Trophoblast cell (in vitro differentiated cells and primary cell): ENCODE measurements at regions not wholly inside any gene's neighbourhood (a gene's known extent, or its start where the extent isn't known, plus 50 kb on each side); places are given as distances from the start of the nearest gene placed in this dataset.

Source experiments
- DNase-seq, 2 donors: peaks; one replicate each; pipeline ENCODE4 v3.0.0-alpha.2; 2016
- H2AFZ ChIP-seq: 2 replicates; pipeline ENCODE4 v1.6.1; 2013; ENCODE audit warnings: low read length, moderate library complexity, mild to moderate bottlenecking; ENCODE audit not compliant: insufficient read depth, poor library complexity
- H2AK5ac ChIP-seq: 2 replicates; pipeline ENCODE4 v1.6.1; 2013; ENCODE audit warnings: mild to moderate bottlenecking, low read length
- H2BK120ac ChIP-seq: 2 replicates; pipeline ENCODE4 v1.6.1; 2013; ENCODE audit warnings: low read length, mild to moderate bottlenecking, moderate library complexity; ENCODE audit not compliant: insufficient read depth, poor library complexity
- H2BK12ac ChIP-seq: 2 replicates; pipeline ENCODE4 v1.6.1; 2013; ENCODE audit warnings: mild to moderate bottlenecking, low read length, moderate library complexity
- H2BK5ac ChIP-seq: 2 replicates; pipeline ENCODE4 v1.6.1; 2013; ENCODE audit warnings: low read length, low read depth, moderate library complexity, mild to moderate bottlenecking; ENCODE audit not compliant: poor library complexity
- H3K14ac ChIP-seq: 2 replicates; pipeline ENCODE4 v1.6.1; 2013; ENCODE audit warnings: mild to moderate bottlenecking, low read length
- H3K18ac ChIP-seq: 2 replicates; pipeline ENCODE4 v1.6.1; 2013; ENCODE audit warnings: mild to moderate bottlenecking, low read length
- H3K23ac ChIP-seq: 2 replicates; pipeline ENCODE4 v1.6.1; 2013; ENCODE audit warnings: low read length
- H3K27ac ChIP-seq: 2 replicates; pipeline ENCODE4 v1.5.1; 2013; ENCODE audit warnings: low read depth, mild to moderate bottlenecking, inconsistent platforms, low read length, moderate library complexity
- H3K27me3 ChIP-seq: 2 replicates; pipeline ENCODE4 v1.6.1; 2013; ENCODE audit warnings: inconsistent platforms, mild to moderate bottlenecking, low read length, moderate library complexity; ENCODE audit not compliant: insufficient read depth
- H3K36me3 ChIP-seq, 2 experiments: 1 replicate in 1 of 2; 2 replicates in 1 of 2; pipeline ENCODE4 v1.6.1; 2013; ENCODE audit warnings: low read length in 2 of 2, mild to moderate bottlenecking in 2 of 2, moderate library complexity in 1 of 2; ENCODE audit not compliant: insufficient read depth in 2 of 2, control insufficient read depth in 1 of 2
- H3K4ac ChIP-seq: 2 replicates; pipeline ENCODE4 v1.6.1; 2013; ENCODE audit warnings: low read depth, mild to moderate bottlenecking, low read length, moderate library complexity
- H3K4me1 ChIP-seq, 2 experiments: 1 replicate in 1 of 2; 2 replicates in 1 of 2; pipeline ENCODE4 v1.6.1; 2013; ENCODE audit warnings: low read length in 2 of 2, mild to moderate bottlenecking in 2 of 2, moderate library complexity in 1 of 2; ENCODE audit not compliant: insufficient read depth in 2 of 2, control insufficient read depth in 1 of 2
- H3K4me2 ChIP-seq: 2 replicates; pipeline ENCODE4 v1.6.1; 2013; ENCODE audit warnings: inconsistent platforms, mild to moderate bottlenecking, low read length, moderate library complexity
- H3K4me3 ChIP-seq: 2 replicates; pipeline ENCODE4 v1.5.1; 2013; ENCODE audit warnings: mild to moderate bottlenecking, low read depth, low read length, inconsistent platforms
- H3K79me1 ChIP-seq: one replicate; pipeline ENCODE4 v1.6.1; 2013; ENCODE audit warnings: low read length
- H3K79me2 ChIP-seq: 2 replicates; pipeline ENCODE4 v1.6.1; 2013; ENCODE audit warnings: low read length, mild to moderate bottlenecking; ENCODE audit not compliant: control insufficient read depth, insufficient read depth, poor library complexity
- H3K9ac ChIP-seq: 2 replicates; pipeline ENCODE4 v1.6.1; 2013; ENCODE audit warnings: mild to moderate bottlenecking, low read length
- H3K9me3 ChIP-seq: 2 replicates; pipeline ENCODE4 v1.6.1; 2013; ENCODE audit warnings: low read depth, mild to moderate bottlenecking, control low read depth, inconsistent platforms, low read length; ENCODE audit not compliant: insufficient read depth
- H4K12ac ChIP-seq: 2 replicates; pipeline ENCODE4 v1.6.1; 2013; ENCODE audit warnings: low read depth, mild to moderate bottlenecking, low read length, moderate library complexity
- H4K8ac ChIP-seq: 2 replicates; pipeline ENCODE4 v1.6.1; 2013; ENCODE audit warnings: low read depth, mild to moderate bottlenecking, low read length, moderate library complexity
- H4K91ac ChIP-seq: one replicate; pipeline ENCODE4 v1.6.1; 2013; ENCODE audit warnings: low read depth, mild to moderate bottlenecking, low read length, moderate library complexity
- WGBS: extraction: QIAGEN DNeasy Blood & Tissue Kit; methylation state at CpG from one replicate; pipeline ENCODE4 v1.1.7; 2013; ENCODE audit warnings: missing lambda C conversion rate; ENCODE audit not compliant: insufficient read length, insufficient coverage; ENCODE audit errors: extremely low coverage; 5-methylcytosine and 5-hydroxymethylcytosine counted together

- Histone ChIP-seq H3K79me1 (peaks cover 2% of the 10 kb centered on the region), H2BK12ac (no peak overlapping the region), H3K4ac (no peak overlapping the region), H3K36me3 (no peaks in the 10 kb centered on the region), H3K27ac (no peak overlapping the region), H4K91ac (no peak overlapping the region), H2AK5ac (no peak overlapping the region), H2BK120ac (no peak overlapping the region), H3K9ac (no peak overlapping the region), H4K12ac (no peak overlapping the region), H2AFZ (no peak overlapping the region), H4K8ac (no peak overlapping the region), H3K4me2 (no peak overlapping the region), H3K18ac (no peak overlapping the region), H3K4me3 (no peak overlapping the region), H3K27me3 (no peaks in the 10 kb centered on the region), H3K9me3 (no peaks in the 10 kb centered on the region), H2BK5ac (no peak overlapping the region), H3K79me2 (no peaks in the 10 kb centered on the region), H3K14ac (no peak overlapping the region), H3K23ac (no peak overlapping the region), H3K4me1 (peaks cover 0 to 2% of the 10 kb centered on the region in 2 experiments)
- DNase-seq = no peak
- no CpG with 5 or more reads among the region's 14 CpGs for WGBS
These were observed 150.1 kb downstream of the SOX11 start for GRCh38 chr2:5842326-5842725.

- Histone ChIP-seq H3K27ac (no peak overlapping the region), H2AFZ (no peak overlapping the region), H2BK12ac (no peak overlapping the region), H4K8ac (no peak overlapping the region), H3K79me2 (no peaks in the 10 kb centered on the region), H3K4me3 (peak overlapping the region; percentile 39), H3K36me3 (no peaks in the 10 kb centered on the region), H3K9ac (no peak overlapping the region), H3K4me2 (no peak overlapping the region), H3K23ac (no peak overlapping the region), H2BK5ac (no peak overlapping the region), H3K9me3 (no peaks in the 10 kb centered on the region), H2BK120ac (no peak overlapping the region), H3K4me1 (peaks cover 2 to 7% of the 10 kb centered on the region in 2 experiments), H3K18ac (no peak overlapping the region), H3K27me3 (no peaks in the 10 kb centered on the region), H4K91ac (no peak overlapping the region), H2AK5ac (no peak overlapping the region), H3K4ac (no peak overlapping the region), H3K14ac (no peak overlapping the region), H3K79me1 (peaks cover 2% of the 10 kb centered on the region), H4K12ac (no peak overlapping the region)
- DNase-seq = peak in 1 of 2 donors; percentile 31
- no CpG with 5 or more reads among the region's 6 CpGs for WGBS
These were observed 153.7 kb downstream of the SOX11 start for GRCh38 chr2:5845798-5846330.

DNA sequence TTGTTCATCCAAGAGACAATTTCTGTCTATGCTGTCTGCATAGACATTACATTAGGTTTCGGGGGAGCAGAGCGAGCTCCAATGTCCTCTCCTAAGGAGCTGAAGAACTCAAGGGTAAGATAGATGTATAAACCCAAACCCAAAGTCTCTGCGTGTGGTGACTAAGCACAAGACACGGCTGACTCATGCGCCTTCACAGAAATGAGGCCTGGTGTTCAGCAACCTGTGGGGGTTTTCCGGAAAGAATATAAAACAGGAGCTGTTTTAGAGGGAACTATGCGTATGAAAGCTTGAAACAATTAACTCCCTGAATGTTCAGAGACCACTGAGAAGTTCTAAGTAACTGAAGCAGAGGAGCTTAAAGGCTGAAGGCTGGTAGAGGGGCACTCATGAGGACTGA lies 154.7 kb downstream of the SOX11 start:
- Histone ChIP-seq H3K27ac (no peak overlapping the region), H2BK12ac (no peak overlapping the region), H4K8ac (no peak overlapping the region), H4K91ac (peak overlapping the region; percentile 56), H2AFZ (no peak overlapping the region), H3K9me3 (no peaks in the 10 kb centered on the region), H3K4me2 (no peak overlapping the region), H3K9ac (no peak overlapping the region), H3K4me1 (peaks cover 2 to 7% of the 10 kb centered on the region in 2 experiments), H3K79me1 (peaks cover 2% of the 10 kb centered on the region), H3K79me2 (no peaks in the 10 kb centered on the region), H3K18ac (no peak overlapping the region), H3K36me3 (no peaks in the 10 kb centered on the region), H2BK5ac (no peak overlapping the region), H3K4ac (no peak overlapping the region), H3K23ac (no peak overlapping the region), H2AK5ac (no peak overlapping the region), H3K4me3 (no peak overlapping the region), H2BK120ac (no peak overlapping the region), H3K14ac (no peak overlapping the region), H3K27me3 (no peaks in the 10 kb centered on the region), H4K12ac (no peak overlapping the region)
- WGBS = no CpG with 5 or more reads among the region's 7 CpGs
- no peak for DNase-seq

DNA sequence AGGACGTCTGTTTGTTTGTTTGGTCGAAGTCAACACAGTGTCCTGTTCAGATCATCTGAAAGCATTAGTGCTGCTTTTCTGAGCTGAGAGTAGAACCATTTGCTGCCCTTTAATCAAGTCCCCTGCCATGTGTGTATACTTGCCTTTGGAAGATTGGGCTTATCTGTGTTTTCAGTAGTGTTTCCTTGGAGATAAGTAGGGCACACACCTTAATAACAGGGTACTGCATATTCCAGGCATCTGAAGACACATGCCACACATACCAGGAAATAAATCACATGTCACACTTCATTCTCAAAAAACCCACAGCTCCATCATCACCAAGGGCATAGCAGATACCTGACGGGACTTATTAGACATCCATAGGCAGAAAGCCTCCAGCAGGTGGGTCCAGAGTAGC lies 157.4 kb downstream of the SOX11 start:
- H4K12ac ChIP-seq = no peak overlapping the region
- H2BK12ac ChIP-seq = no peak overlapping the region
- no peak overlapping the region for H3K4me3 ChIP-seq
- no peaks in the 10 kb centered on the region for H3K36me3 ChIP-seq
- peaks cover 2 to 7% of the 10 kb centered on the region in 2 experiments for H3K4me1 ChIP-seq
- peaks cover 2% of the 10 kb centered on the region for H3K79me1 ChIP-seq
- no peak overlapping the region for H3K4ac ChIP-seq
- H3K4me2 ChIP-seq = no peak overlapping the region
- DNase-seq = peak; percentile 46 to 65
- H2AFZ ChIP-seq = no peak overlapping the region
- WGBS = no CpG with 5 or more reads among the region's 3 CpGs
- H3K23ac ChIP-seq = no peak overlapping the region
- no peak overlapping the region for H2BK5ac ChIP-seq
- H3K9me3 ChIP-seq = no peaks in the 10 kb centered on the region
- H3K27ac ChIP-seq = no peak overlapping the region
- no peak overlapping the region for H2AK5ac ChIP-seq
- no peak overlapping the region for H4K91ac ChIP-seq
- no peak overlapping the region for H3K14ac ChIP-seq
- H2BK120ac ChIP-seq = no peak overlapping the region
- H3K27me3 ChIP-seq = no peaks in the 10 kb centered on the region
- H4K8ac ChIP-seq = no peak overlapping the region
- no peaks in the 10 kb centered on the region for H3K79me2 ChIP-seq
- H3K18ac ChIP-seq = no peak overlapping the region
- H3K9ac ChIP-seq = no peak overlapping the region
